C4-2B (cell line): ENCODE measurements at regions not wholly inside any gene's neighbourhood (a gene's known extent, or its start where the extent isn't known, plus 50 kb on each side); places are given as distances from the start of the nearest gene placed in this dataset.
"Not testable (repeated sequence)": the region's sequence is repeated elsewhere in the genome, so short reads cannot be mapped to it uniquely, and the experiment has no call there.

ENCODE experiments used
- H3K27ac ChIP-seq: fragments of 450-650 bp; 2 replicates; pipeline ENCODE4 v1.5.1; 2017
- ZFX ChIP-seq: fragments of 450-650 bp; IDR thresholded peaks from 2 replicates; pipeline ENCODE4 v1.6.1; 2017
- TF ChIP-seq, protein P1 (sequence below): fragments of 450-650 bp; conservative IDR thresholded peaks from 2 replicates; pipeline ENCODE4 v1.5.1; 2017; ENCODE audit warnings: mild to moderate bottlenecking

DNA sequence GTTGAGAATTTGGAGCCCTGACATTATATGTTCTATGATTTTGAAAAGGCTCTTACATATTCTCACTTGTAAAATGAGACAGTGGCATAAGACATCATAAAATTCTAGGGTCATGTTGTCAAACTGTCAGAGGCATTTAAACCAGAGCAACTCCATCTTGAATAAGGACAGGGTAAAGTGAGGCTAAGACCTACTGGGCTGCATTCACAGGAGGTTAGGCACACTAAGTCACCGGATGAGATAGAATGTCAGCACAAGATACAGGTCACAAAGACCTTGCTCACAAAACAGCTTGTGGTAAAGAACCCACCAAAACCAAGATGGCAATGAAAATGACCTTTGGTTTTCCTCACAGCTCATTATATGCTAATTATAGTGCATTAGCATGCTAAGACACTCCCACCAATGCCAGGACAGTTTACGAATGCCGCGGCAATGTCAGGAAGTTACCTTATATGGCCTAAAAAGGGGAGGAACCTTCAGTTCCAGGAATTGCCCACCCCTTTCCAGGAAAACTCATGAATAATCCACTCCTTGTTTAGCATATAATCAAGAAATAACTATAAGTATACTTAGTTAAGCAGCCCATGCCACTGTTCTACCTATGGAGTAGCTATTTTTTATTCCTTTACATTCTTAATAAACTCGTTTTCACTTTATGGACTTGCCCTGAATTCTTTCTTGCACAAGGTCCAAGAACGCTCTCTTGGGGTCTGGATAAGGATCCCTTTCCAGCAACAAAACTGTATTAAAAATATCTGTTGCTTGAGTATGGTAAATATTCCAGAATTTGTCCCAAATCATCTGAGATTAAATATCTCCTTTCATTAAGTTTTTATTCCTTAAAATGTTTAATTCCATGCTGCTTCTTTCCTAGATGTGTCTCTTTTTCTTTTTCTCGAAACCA, 406.4 kb downstream of the METTL4 start:
- no peak for TF ChIP-seq ZFX
- TF ChIP-seq, protein P1, sequence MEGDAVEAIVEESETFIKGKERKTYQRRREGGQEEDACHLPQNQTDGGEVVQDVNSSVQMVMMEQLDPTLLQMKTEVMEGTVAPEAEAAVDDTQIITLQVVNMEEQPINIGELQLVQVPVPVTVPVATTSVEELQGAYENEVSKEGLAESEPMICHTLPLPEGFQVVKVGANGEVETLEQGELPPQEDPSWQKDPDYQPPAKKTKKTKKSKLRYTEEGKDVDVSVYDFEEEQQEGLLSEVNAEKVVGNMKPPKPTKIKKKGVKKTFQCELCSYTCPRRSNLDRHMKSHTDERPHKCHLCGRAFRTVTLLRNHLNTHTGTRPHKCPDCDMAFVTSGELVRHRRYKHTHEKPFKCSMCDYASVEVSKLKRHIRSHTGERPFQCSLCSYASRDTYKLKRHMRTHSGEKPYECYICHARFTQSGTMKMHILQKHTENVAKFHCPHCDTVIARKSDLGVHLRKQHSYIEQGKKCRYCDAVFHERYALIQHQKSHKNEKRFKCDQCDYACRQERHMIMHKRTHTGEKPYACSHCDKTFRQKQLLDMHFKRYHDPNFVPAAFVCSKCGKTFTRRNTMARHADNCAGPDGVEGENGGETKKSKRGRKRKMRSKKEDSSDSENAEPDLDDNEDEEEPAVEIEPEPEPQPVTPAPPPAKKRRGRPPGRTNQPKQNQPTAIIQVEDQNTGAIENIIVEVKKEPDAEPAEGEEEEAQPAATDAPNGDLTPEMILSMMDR = no peak

DNA sequence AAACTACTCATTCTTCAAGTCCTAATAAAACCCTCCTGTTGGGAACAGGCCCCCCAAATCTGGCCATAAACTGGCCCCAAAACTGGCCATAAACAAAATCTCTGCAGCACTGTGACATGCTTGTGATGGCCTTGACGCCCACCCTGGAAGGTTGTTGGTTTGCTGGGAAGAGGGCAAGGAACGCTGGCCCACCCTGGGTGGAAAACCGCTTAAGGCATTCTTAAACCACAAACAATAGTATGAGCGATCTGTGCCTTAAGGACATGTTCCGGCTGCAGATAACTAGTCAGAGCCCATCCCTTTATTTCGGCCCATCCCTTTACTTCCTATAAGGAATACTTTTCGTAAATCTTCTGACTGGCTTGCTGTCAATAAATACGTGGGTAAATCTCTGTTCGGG, 404.4 kb downstream of the METTL4 start:
- not testable (repeated sequence) for H3K27ac ChIP-seq

More for the DNA sequence above, 406.4 kb downstream of the METTL4 start:
- no peak overlapping the region for H3K27ac ChIP-seq

DNA sequence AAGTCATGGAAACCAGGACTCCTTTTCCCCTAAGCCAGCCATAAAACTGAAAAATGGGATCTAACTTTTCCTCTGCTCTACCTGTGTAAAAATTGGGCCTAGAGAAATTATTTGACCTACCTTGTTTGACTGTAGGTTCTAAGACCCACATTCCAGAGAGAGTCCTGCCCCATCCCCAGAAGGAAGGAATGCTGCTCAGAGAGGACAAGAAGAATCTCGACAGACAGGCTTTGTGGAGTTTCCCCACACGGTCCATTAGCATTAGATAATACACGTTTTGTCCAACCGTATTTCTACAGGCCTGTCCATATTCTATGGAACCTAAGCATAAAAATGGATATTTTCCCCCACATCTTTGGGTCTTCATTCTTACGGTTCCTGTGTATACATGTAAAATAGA, 403.3 kb downstream of the METTL4 start:
- TF ChIP-seq, protein P1 = no peak
- no peak for TF ChIP-seq ZFX
- H3K27ac ChIP-seq = no peak overlapping the region

DNA sequence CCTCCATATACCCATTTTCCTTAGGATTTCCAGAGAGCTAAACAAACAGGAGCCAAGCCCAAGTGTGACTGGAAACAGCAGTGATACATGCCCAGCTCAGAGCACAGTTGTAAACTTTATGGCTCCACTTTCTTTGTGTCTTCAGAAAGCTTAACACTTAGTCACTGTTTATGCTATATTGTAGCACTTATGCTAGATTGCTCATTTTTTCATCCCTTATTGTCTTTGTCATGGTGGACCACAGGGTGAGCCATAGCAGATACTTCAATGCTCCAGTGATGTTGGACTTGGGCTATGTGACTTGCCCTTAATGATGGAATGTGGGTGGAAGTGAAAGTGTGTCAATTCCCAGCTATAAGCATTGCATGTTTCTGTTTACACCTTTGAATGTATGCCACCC, 401.6 kb downstream of the METTL4 start:
- no peak for TF ChIP-seq ZFX
- TF ChIP-seq, protein P1 = no peak
- H3K27ac ChIP-seq = no peak overlapping the region

DNA sequence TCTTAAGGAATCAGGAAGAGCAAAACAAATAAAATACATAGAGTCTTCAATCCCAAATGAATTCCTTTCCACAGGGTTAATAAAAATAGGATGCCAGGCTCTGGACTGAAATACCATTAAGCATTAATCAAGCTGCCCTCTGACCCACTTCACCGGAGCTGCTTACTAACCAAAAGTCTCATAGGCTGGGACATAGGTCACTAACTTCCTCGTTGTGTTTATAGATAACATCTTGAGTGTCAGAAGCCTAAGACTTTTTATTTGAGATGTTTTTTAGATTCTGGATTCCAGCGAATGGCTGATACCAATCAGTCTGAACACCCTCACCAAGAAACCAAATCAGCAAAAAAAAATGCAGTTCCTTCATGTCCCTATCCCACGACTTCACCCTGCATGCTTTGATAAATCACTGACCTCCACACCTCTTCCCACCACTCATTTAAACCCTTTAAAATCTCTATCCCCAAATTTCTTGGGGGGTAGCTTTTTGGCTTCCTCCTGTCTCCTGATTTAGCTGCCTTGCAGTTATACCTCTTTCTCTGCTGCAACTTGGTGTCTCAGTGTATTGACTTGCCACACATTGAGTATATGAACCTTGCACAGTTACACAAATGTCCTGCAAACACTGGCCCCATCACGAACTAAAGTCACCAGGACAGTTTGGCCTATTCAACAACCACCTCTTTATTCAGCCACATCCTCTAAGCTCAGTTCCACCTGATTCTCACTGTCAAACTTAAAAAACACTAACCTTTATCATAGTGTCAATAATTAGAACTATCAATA, 399.3 kb downstream of the METTL4 start:
- TF ChIP-seq ZFX = no peak
- TF ChIP-seq, protein P1 = no peak
- no peak overlapping the region for H3K27ac ChIP-seq

DNA sequence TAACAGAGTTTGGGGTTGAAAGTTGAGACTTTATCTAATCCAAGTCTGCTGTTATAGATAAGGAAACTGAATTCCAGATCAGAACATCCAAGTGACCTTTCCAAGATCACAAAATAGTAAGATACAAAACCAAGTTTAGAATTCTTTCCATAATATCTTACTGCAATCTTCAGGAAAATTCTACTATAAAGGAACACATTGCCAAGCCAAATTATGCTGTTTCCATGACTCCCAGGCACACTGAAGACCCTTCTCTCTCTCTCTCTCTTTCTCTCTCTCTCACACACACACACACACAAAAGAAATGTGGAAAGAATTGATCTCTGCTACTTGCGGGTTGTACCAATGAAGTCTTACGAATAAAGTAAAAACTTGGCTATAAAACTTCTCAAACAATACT, 398.4 kb downstream of the METTL4 start:
- no peak for TF ChIP-seq ZFX
- TF ChIP-seq, protein P1 = no peak
- H3K27ac ChIP-seq = no peak overlapping the region

DNA sequence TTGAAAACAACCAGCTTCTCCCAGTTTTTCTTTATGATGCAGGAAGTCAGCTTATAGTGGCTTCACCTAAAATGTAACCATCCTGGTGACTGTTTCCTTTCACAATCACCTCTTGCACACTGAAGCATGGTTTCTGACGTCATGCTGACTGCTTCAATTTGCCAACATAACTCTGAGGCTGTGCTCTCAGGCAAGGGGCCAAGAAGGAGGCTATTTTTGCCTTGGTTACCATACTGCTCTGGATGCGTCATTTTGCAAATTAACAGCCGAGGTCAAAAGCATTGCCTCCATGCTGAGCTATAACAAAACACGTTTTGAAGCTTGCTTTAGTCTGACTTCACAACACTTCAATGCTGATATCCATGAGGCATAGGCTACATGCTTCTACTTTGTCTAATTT, 397.8 kb downstream of the METTL4 start:
- TF ChIP-seq ZFX = no peak
- no peak overlapping the region for H3K27ac ChIP-seq

DNA sequence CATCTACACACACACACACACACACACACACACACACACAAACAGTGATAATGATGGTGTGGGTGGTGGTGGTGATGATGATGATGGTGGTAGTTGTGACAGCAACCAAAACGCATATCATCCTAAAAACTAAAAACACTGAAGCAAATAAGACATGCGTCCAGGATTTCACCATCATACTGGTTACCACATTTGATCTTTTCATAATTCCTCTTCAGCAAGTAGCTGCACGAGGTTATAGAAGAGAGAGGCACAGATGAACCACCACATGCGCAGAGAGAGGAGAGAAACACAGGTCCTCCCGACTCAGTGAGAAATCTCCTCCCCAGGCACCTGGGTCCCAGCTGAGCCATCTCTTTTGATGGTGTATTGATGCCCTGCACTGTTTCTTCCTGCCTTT, 393.3 kb downstream of the METTL4 start:
- no peak overlapping the region for H3K27ac ChIP-seq
- TF ChIP-seq, protein P1 = no peak
- TF ChIP-seq ZFX = no peak
